ENCODE measurements at regions not wholly inside any gene's neighbourhood (a gene's known extent, or its start where the extent isn't known, plus 50 kb on each side); places are given as distances from the start of the nearest gene placed in this dataset.

DNA sequence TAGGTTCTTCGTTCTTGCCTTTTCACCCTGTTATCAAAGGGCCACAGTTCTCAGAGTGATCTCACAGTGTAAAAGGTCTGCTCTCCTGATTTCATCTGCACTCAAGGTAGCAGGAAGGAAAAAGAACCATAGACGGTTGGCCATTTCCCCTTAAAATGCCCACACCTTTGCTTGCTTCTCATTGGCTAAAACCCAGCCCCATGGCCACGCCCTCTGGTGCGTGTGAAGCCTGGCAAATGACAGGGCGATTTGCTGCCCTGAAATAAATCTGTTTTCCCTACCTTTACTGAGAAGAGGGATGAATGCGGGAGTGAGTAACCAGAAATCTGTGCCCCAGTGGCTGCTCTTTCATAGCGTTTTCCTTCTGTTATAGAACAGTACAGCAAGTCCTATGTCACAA lies 269.3 kb downstream of the POU4F1 start:
- Histone ChIP-seq H3K36me3 (ENCODE audit: insufficient read depth, low read length, poor library complexity, severe bottlenecking) (no peaks in the 10 kb centered on the region), H3K9me3 (ENCODE audit: low read depth, low read length, poor library complexity, severe bottlenecking) (no peaks in the 10 kb centered on the region), H3K4me1 (ENCODE audit: insufficient read depth, low read length, poor library complexity, severe bottlenecking) (no peaks in the 10 kb centered on the region), H3K4me3 (ENCODE audit: low read depth, low read length, poor library complexity, severe bottlenecking) (no peak overlapping the region), H3K27me3 (replicated peaks; ENCODE audit: insufficient read depth, low read depth, low read length, poor library complexity) (peaks cover 17% of the 10 kb centered on the region), H3K27ac (ENCODE audit: low read depth, low read length, poor library complexity, severe bottlenecking) (no peak overlapping the region)
- DNase-seq (ENCODE audit: low spot score), result no peak
- TF ChIP-seq, protein P1, sequence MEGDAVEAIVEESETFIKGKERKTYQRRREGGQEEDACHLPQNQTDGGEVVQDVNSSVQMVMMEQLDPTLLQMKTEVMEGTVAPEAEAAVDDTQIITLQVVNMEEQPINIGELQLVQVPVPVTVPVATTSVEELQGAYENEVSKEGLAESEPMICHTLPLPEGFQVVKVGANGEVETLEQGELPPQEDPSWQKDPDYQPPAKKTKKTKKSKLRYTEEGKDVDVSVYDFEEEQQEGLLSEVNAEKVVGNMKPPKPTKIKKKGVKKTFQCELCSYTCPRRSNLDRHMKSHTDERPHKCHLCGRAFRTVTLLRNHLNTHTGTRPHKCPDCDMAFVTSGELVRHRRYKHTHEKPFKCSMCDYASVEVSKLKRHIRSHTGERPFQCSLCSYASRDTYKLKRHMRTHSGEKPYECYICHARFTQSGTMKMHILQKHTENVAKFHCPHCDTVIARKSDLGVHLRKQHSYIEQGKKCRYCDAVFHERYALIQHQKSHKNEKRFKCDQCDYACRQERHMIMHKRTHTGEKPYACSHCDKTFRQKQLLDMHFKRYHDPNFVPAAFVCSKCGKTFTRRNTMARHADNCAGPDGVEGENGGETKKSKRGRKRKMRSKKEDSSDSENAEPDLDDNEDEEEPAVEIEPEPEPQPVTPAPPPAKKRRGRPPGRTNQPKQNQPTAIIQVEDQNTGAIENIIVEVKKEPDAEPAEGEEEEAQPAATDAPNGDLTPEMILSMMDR (conservative IDR thresholded peaks at IDR 0.05; ENCODE audit: low read depth, low read length), result no peak
- no peak for TF ChIP-seq EZH2 (IDR thresholded peaks at IDR 0.05; ENCODE audit: borderline replicate concordance, low read depth, low read length, poor library complexity, severe bottlenecking)
- POLR2A ChIA-PET (ENCODE audit: low non-redundant PET), result no interaction called here
- intact Hi-C loops (cut with micrococcal nuclease; ENCODE audit: unreplicated experiment), result no loop called here
- CTCF ChIA-PET, result no interaction called here
- no TSS peak for BruUV-seq (replicated peaks)

DNA sequence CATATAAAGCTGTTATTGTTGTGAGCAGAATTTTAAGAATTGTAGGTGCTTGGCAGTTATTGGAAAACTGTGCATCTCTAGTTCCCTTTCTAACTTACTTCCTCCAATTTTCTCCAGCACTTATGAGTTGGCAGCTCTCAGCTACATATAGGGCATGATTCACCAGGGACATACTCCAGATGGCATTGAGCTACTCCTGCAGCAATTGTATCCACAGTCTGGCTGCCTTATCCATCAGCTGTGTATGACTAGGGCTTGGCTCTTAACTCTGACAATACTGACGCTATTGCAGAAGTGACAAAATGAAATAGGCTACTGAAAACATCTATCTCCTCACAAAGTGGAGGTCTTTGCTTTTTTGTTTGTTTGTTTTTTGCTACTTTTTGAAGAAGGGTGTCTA lies 276.7 kb downstream of the POU4F1 start:
- Histone ChIP-seq H3K27me3 (replicated peaks; ENCODE audit: insufficient read depth, low read depth, low read length, poor library complexity) (peaks cover 4% of the 10 kb centered on the region), H3K9me3 (ENCODE audit: low read depth, low read length, poor library complexity, severe bottlenecking) (no peaks in the 10 kb centered on the region), H3K36me3 (ENCODE audit: insufficient read depth, low read length, poor library complexity, severe bottlenecking) (no peaks in the 10 kb centered on the region), H3K4me3 (ENCODE audit: low read depth, low read length, poor library complexity, severe bottlenecking) (no peak overlapping the region), H3K4me1 (ENCODE audit: insufficient read depth, low read length, poor library complexity, severe bottlenecking) (no peaks in the 10 kb centered on the region), H3K27ac (ENCODE audit: low read depth, low read length, poor library complexity, severe bottlenecking) (no peak overlapping the region)
- TF ChIP-seq EZH2 (IDR thresholded peaks at IDR 0.05; ENCODE audit: borderline replicate concordance, low read depth, low read length, poor library complexity, severe bottlenecking), result no peak
- TF ChIP-seq, protein P1 (conservative IDR thresholded peaks at IDR 0.05; ENCODE audit: low read depth, low read length), result no peak
- intact Hi-C loops (cut with micrococcal nuclease; ENCODE audit: unreplicated experiment), result no loop called here
- POLR2A ChIA-PET (ENCODE audit: low non-redundant PET), result no interaction called here
- BruUV-seq (replicated peaks), result no TSS peak
- CTCF ChIA-PET, result no interaction called here
- DNase-seq (ENCODE audit: low spot score), result peak; percentile 18

DNA sequence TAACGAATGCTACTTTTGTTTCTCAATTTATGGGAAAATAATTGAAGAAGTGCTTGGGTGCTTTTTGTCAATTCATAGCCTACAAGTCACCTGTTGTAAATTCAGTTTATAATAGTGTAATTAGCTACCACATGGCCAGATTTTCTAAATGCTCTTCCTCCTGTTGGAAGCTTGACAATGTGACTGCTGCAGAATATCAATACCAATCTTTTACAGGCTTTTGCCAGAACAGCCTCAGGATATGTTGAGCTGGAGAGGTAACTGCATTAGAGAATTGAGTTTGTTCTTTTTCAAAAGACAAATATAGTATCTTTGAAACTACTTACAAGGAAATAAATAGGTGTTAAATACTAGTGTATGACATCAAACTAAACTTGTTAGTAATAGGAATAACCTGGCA lies 277.8 kb downstream of the POU4F1 start:
- Histone ChIP-seq H3K36me3 (ENCODE audit: insufficient read depth, low read length, poor library complexity, severe bottlenecking) (no peaks in the 10 kb centered on the region), H3K27me3 (replicated peaks; ENCODE audit: insufficient read depth, low read depth, low read length, poor library complexity) (peaks cover 4% of the 10 kb centered on the region), H3K4me3 (ENCODE audit: low read depth, low read length, poor library complexity, severe bottlenecking) (no peak overlapping the region), H3K4me1 (ENCODE audit: insufficient read depth, low read length, poor library complexity, severe bottlenecking) (no peaks in the 10 kb centered on the region), H3K9me3 (ENCODE audit: low read depth, low read length, poor library complexity, severe bottlenecking) (no peaks in the 10 kb centered on the region), H3K27ac (ENCODE audit: low read depth, low read length, poor library complexity, severe bottlenecking) (no peak overlapping the region)
- BruUV-seq (replicated peaks), result no TSS peak
- no peak for DNase-seq (ENCODE audit: low spot score)
- ChIA-PET CTCF (no interaction called here), POLR2A (ENCODE audit: low non-redundant PET) (no interaction called here)
- intact Hi-C loops (cut with micrococcal nuclease; ENCODE audit: unreplicated experiment), result no loop called here
- TF ChIP-seq EZH2 (IDR thresholded peaks at IDR 0.05; ENCODE audit: borderline replicate concordance, low read depth, low read length, poor library complexity, severe bottlenecking), result no peak
- TF ChIP-seq, protein P1 (conservative IDR thresholded peaks at IDR 0.05; ENCODE audit: low read depth, low read length), result no peak
